GM12878 (cell line): ENCODE measurements at regions not wholly inside any gene's neighbourhood (a gene's known extent, or its start where the extent isn't known, plus 50 kb on each side); places are given as distances from the start of the nearest gene placed in this dataset.

Source experiments
- ATAC-seq: fragments of 200-7000 bp; cut with Tn5 transposase; 3 replicates; pipeline ENCODE4 v1.9.1; 2020; ENCODE audit warnings: mild to moderate bottlenecking, moderate library complexity
- BruUV-seq: library from RNA; stranded (reverse); fragments of 400-500 nt; replicated peaks from 2 replicates; lab custom pipeline; 2021; lab: Mats Ljungman, UMichigan
- CTCF ChIA-PET: fragments of 300-600 bp; sonication (Branson Sonifier 250); formaldehyde crosslinking; extraction: SDS; loops from one replicate; lab custom pipeline; 2021; ENCODE audit warnings: inconsistent platforms; lab: Yijun Ruan, JAX
- POLR2A ChIA-PET: fragments of 350-600 bp; formaldehyde crosslinking; extraction: SDS; loops from one replicate; lab custom pipeline; 2021; ENCODE audit warnings: inconsistent platforms; lab: Charles Lee
- RAD21 ChIA-PET: fragments of 300-600 bp; sonication (Branson Sonifier 250); formaldehyde crosslinking; loops from one replicate; lab custom pipeline; 2023; ENCODE audit warnings: antibody characterized with exemption; ENCODE audit not compliant: unreplicated experiment; lab: Charles Lee
- SMC1A ChIA-PET: fragments of 300-600 bp; sonication (Branson Sonifier 250); formaldehyde crosslinking; loops from one replicate; lab custom pipeline; 2023; ENCODE audit not compliant: unreplicated experiment, uncharacterized antibody; lab: Charles Lee
- DNase-seq: peaks from one replicate; pipeline ENCODE4 v3.0.0-alpha.2; 2011; ENCODE audit warnings: low read depth, low spot score
- FAIRE-seq: peaks from 3 replicates; lab custom pipeline; 2011; peaks lifted over from hg19 to GRCh38; lab: Jason Lieb, UNC
- H2AFZ ChIP-seq: 2 replicates; pipeline ENCODE4 v1.6.0; 2011; ENCODE audit warnings: low read depth, low read length, control low read depth; ENCODE audit not compliant: control insufficient read depth
- H3K27ac ChIP-seq: 2 replicates; pipeline ENCODE4 v1.5.1; 2011; ENCODE audit warnings: control low read depth; ENCODE audit not compliant: control insufficient read depth, insufficient read depth
- H3K27me3 ChIP-seq, 2 experiments: replicated peaks in 1 of 2; 2 replicates each; pipeline versions ENCODE4 v1.6.0 to v1.6.1; 2011; ENCODE audit warnings: low read length in 1 of 2; ENCODE audit not compliant: control insufficient read depth in 2 of 2, insufficient read depth in 2 of 2
- H3K36me3 ChIP-seq, 2 experiments: 2 replicates each; pipeline ENCODE4 v1.5.1; 2011; ENCODE audit warnings: low read length in 1 of 2; ENCODE audit not compliant: control insufficient read depth in 2 of 2, insufficient read depth in 2 of 2
- H3K4me1 ChIP-seq: 2 replicates; pipeline ENCODE4 v1.6.1; 2011; ENCODE audit warnings: mild to moderate bottlenecking, low read length, moderate library complexity, mixed read lengths; ENCODE audit not compliant: control insufficient read depth, insufficient read depth
- H3K4me2 ChIP-seq: 2 replicates; pipeline ENCODE4 v1.6.0; 2011; ENCODE audit warnings: control low read depth; ENCODE audit not compliant: control insufficient read depth, insufficient read depth
- H3K4me3 ChIP-seq: fragments of 200-600 bp; sonication (generic); 2 replicates; pipeline ENCODE4 v1.5.1; 2016
- H3K79me2 ChIP-seq: 2 replicates; pipeline ENCODE4 v1.6.0; 2011; ENCODE audit warnings: low read length; ENCODE audit not compliant: control insufficient read depth, insufficient read depth
- H3K9ac ChIP-seq: 2 replicates; pipeline ENCODE4 v1.8.0; 2011; ENCODE audit warnings: low read length, control low read depth, mixed read lengths; ENCODE audit not compliant: control insufficient read depth, insufficient read depth
- H3K9me3 ChIP-seq: replicated peaks from 3 replicates; pipeline ENCODE4 v1.5.1; 2011; ENCODE audit warnings: mild to moderate bottlenecking, low read length; ENCODE audit not compliant: control insufficient read depth, insufficient read depth
- H4K20me1 ChIP-seq: 2 replicates; pipeline ENCODE4 v1.6.0; 2011; ENCODE audit not compliant: control insufficient read depth, insufficient read depth
- ATF7 ChIP-seq: fragments of 450-650 bp; IDR thresholded peaks from 2 replicates; pipeline ENCODE4 v1.6.1; 2016; ENCODE audit warnings: low read depth, mild to moderate bottlenecking
- BMI1 ChIP-seq: fragments of 450-650 bp; IDR thresholded peaks from 2 replicates; pipeline ENCODE4 v1.6.1; 2016; ENCODE audit warnings: mild to moderate bottlenecking, moderate library complexity, borderline replicate concordance
- EGR1 ChIP-seq, 2 experiments: IDR thresholded peaks; 1 replicate in 1 of 2; 2 replicates in 1 of 2; pipeline ENCODE4 v1.6.1; 2011 to 2012; ENCODE audit warnings: low read depth in 2 of 2, low read length in 2 of 2, borderline replicate concordance in 1 of 2, mild to moderate bottlenecking in 1 of 2, moderate library complexity in 1 of 2
- EP300 ChIP-seq, 2 experiments: fragments of 150-350 bp in 1 of 2; IDR thresholded peaks; 2 replicates each; pipeline ENCODE4 v1.6.1; 2011 to 2012; ENCODE audit warnings: low read depth in 2 of 2, low read length in 2 of 2, borderline replicate concordance in 1 of 2, improper control_type of control experiment in 1 of 2, inconsistent platforms in 1 of 2; ENCODE audit not compliant: control insufficient read depth in 1 of 2
- FOS ChIP-seq: IDR thresholded peaks from 3 replicates; pipeline ENCODE4 v1.6.1; 2011; ENCODE audit warnings: borderline replicate concordance; ENCODE audit not compliant: insufficient read length; ENCODE audit errors: extremely low read depth
- IKZF1 ChIP-seq: fragments of 450-650 bp; conservative IDR thresholded peaks from 2 replicates; pipeline ENCODE4 v1.6.1; 2017; ENCODE audit warnings: antibody characterized with exemption, mild to moderate bottlenecking
- IKZF2 ChIP-seq, 2 experiments: fragments of 450-650 bp; IDR thresholded peaks; 2 replicates each; pipeline ENCODE4 v1.6.1; 2017; ENCODE audit warnings: mild to moderate bottlenecking in 2 of 2, moderate library complexity in 2 of 2
- JUNB ChIP-seq: IDR thresholded peaks from 2 replicates; pipeline ENCODE4 v1.6.1; 2016; ENCODE audit warnings: antibody characterized with exemption, mild to moderate bottlenecking
- LARP7 ChIP-seq: fragments of 450-650 bp; IDR thresholded peaks from 2 replicates; pipeline ENCODE4 v1.6.1; 2017; ENCODE audit warnings: mild to moderate bottlenecking
- NFIC ChIP-seq: IDR thresholded peaks from 2 replicates; pipeline ENCODE4 v1.6.1; 2012; ENCODE audit warnings: low read depth, mild to moderate bottlenecking, inconsistent platforms, low read length, moderate library complexity
- NFYA ChIP-seq: IDR thresholded peaks from 2 replicates; pipeline ENCODE4 v1.6.1; 2011; ENCODE audit warnings: low read depth, mild to moderate bottlenecking, low read length, improper control_type of control experiment, borderline replicate concordance
- SMARCA5 ChIP-seq: fragments of 450-650 bp; IDR thresholded peaks from 2 replicates; pipeline ENCODE4 v1.6.1; 2017; ENCODE audit warnings: mild to moderate bottlenecking
- SMC3 ChIP-seq: IDR thresholded peaks from 2 replicates; pipeline ENCODE4 v1.6.1; 2011; ENCODE audit warnings: low read length, improper control_type of control experiment, borderline replicate concordance
- TCF12 ChIP-seq: IDR thresholded peaks from 2 replicates; pipeline ENCODE4 v1.6.1; 2011; ENCODE audit warnings: low read depth, mild to moderate bottlenecking, low read length
- ZNF217 ChIP-seq: fragments of 450-650 bp; IDR thresholded peaks from 2 replicates; pipeline ENCODE4 v1.6.1; 2017; ENCODE audit warnings: antibody characterized with exemption, mild to moderate bottlenecking
- WGBS: methylation state at CpG from one replicate; pipeline ENCODE4 v1.1.6; 2016; ENCODE audit warnings: low lambda C conversion rate; ENCODE audit not compliant: insufficient replicate concordance, insufficient coverage; ENCODE audit errors: missing lambda C conversion rate; 5-methylcytosine and 5-hydroxymethylcytosine counted together
- in situ Hi-C: fragments of 300-500 bp; cut with MboI; formaldehyde crosslinking; loops from 9 replicates; pipeline ENCODE4 v1.14.3; 2018; ENCODE audit warnings: mixed read lengths
- intact Hi-C: fragments of 100-400 bp; cut with micrococcal nuclease; formaldehyde crosslinking; loops from one replicate; pipeline ENCODE4 v1.14.2; 2022; ENCODE audit not compliant: unreplicated experiment
- TF ChIP-seq, protein P1 (sequence below): IDR thresholded peaks from 2 replicates; pipeline ENCODE4 v1.6.1; 2011; ENCODE audit warnings: low read depth, mild to moderate bottlenecking, low read length, moderate library complexity, borderline replicate concordance; ENCODE audit errors: extremely low read depth

DNA sequence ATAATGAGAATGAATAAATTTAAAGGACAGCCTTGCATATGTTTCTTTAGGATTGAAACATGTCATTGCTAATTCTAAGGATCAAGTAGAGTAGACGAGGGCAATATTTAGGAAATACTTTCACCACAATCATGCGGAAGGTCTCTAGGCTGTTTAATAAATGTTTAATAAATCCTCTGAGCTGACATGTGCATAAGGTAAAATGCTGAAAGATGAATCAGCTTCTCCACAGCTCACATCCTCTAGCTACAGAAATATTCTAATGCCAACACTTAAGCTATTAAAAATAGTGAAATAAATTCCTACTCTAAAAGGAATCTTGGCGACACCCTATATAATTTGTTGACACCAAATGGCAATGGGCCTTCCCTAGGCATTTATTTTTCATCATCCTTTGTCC is 407.3 kb downstream of the TBL1XR1 start (continued):
- TF ChIP-seq NFYA: no peak
- TF ChIP-seq SMC3: no peak
- no peak for TF ChIP-seq ZNF217
- TF ChIP-seq FOS: no peak
- no peak for TF ChIP-seq LARP7

DNA sequence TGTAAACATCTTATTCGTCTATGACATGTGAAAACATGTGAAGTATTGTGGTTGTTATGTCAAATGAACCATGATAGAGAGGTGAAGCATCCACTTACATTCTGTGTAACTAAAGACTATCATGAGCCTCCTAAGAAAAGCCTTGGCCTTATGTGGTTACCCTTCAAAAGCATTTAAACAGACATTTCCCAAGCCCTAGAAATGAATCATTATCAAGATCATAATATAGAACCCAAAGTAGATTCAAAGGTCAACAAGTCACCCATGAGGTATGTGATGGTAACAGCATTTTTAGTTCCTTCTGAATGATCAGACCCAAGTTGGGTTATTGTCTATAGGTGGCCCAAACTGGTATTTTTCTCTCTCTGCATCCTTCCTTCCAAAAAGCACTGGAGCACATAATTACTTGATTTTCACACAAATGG is 408.0 kb downstream of the TBL1XR1 start:
- ChIA-PET SMC1A (no interaction called here), CTCF (no interaction called here)
- intact Hi-C loops: no loop called here

More for the DNA sequence above, 408.0 kb downstream of the TBL1XR1 start:
- DNase-seq (no peak), FAIRE-seq (no peak), ATAC-seq (no peak)
- ChIA-PET RAD21 (no interaction called here), POLR2A (no interaction called here)
- no peak overlapping the region for H3K4me2 ChIP-seq
- BruUV-seq: no TSS peak
- no peaks in the 10 kb centered on the region for H3K36me3 ChIP-seq
- no peaks in the 10 kb centered on the region for H3K4me1 ChIP-seq
- no peaks in the 10 kb centered on the region for H3K27me3 ChIP-seq
- TF ChIP-seq IKZF1 (no peak), ATF7 (no peak), IKZF2 (IDR thresholded peaks at IDR 0.05) (no peak), NFIC (no peak), BMI1 (no peak), EP300 (IDR thresholded peaks at IDR 0.05; ENCODE audit: borderline replicate concordance in 1 of 2, control insufficient read depth in 1 of 2, low read depth in 2 of 2, low read length in 2 of 2) (no peak), EGR1 (IDR thresholded peaks at IDR 0.05; ENCODE audit: borderline replicate concordance in 1 of 2, low read depth in 2 of 2, low read length in 2 of 2) (no peak), SMARCA5 (no peak), TCF12 (no peak), JUNB (no peak)
- TF ChIP-seq, protein P1, sequence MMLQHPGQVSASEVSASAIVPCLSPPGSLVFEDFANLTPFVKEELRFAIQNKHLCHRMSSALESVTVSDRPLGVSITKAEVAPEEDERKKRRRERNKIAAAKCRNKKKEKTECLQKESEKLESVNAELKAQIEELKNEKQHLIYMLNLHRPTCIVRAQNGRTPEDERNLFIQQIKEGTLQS: no peak
- no peak overlapping the region for H3K4me3 ChIP-seq
- in situ Hi-C loops: no loop called here
- WGBS: 0% methylated on average over 1 of the region's 1 CpG
- H3K9me3 ChIP-seq: no peaks in the 10 kb centered on the region
- no peaks in the 10 kb centered on the region for H3K79me2 ChIP-seq
- H4K20me1 ChIP-seq: no peaks in the 10 kb centered on the region
- H3K9ac ChIP-seq: no peak overlapping the region
- no peak overlapping the region for H3K27ac ChIP-seq
- H2AFZ ChIP-seq: no peak overlapping the region
